ENCODE measurements at regions not wholly inside any gene's neighbourhood (a gene's known extent, or its start where the extent isn't known, plus 50 kb on each side); places are given as distances from the start of the nearest gene placed in this dataset.

- no peak for DNase-seq
- intact Hi-C loops (cut with DNase I), result no loop called here
- Histone ChIP-seq H3K4me3 (no peak overlapping the region), H3K27ac (no peak overlapping the region), H3K27me3 (peaks cover 18% of the 10 kb centered on the region), H3K4me1 (no peaks in the 10 kb centered on the region), H3K36me3 (no peaks in the 10 kb centered on the region), H3K9me3 (no peaks in the 10 kb centered on the region)
- no peak for ATAC-seq
- no peak for TF ChIP-seq CTCF (IDR thresholded peaks at IDR 0.05)
Observed at GRCh38 chr22:22346401-22347107, 102.0 kb downstream of the VPREB1 start.

- H3K4me3 ChIP-seq, result no peak overlapping the region
- ATAC-seq (no peak), DNase-seq (no peak)
- H3K4me1 ChIP-seq, result no peaks in the 10 kb centered on the region
- TF ChIP-seq CTCF (IDR thresholded peaks at IDR 0.05), result no peak
- no peak overlapping the region for H3K27ac ChIP-seq
- H3K27me3 ChIP-seq, result peaks cover 18% of the 10 kb centered on the region
- H3K9me3 ChIP-seq, result no peaks in the 10 kb centered on the region
- H3K36me3 ChIP-seq, result no peaks in the 10 kb centered on the region
- intact Hi-C loops (cut with DNase I), result no loop called here
Observed at GRCh38 chr22:22348127-22348814, 103.7 kb downstream of the VPREB1 start.

- no peak overlapping the region for H3K4me3 ChIP-seq
- peaks cover 18% of the 10 kb centered on the region for H3K27me3 ChIP-seq
- no peak overlapping the region for H3K27ac ChIP-seq
- H3K4me1 ChIP-seq, result no peaks in the 10 kb centered on the region
- H3K36me3 ChIP-seq, result no peaks in the 10 kb centered on the region
- H3K9me3 ChIP-seq, result no peaks in the 10 kb centered on the region
- ATAC-seq, result no peak
- no peak for TF ChIP-seq CTCF (IDR thresholded peaks at IDR 0.05)
- intact Hi-C loops (cut with DNase I), result no loop called here
- no peak for DNase-seq
Observed at GRCh38 chr22:22348815-22349454, 104.3 kb downstream of the VPREB1 start.

GRCh38 chr22:22349455-22349836, 104.9 kb downstream of the VPREB1 start:
- DNase-seq (no peak), ATAC-seq (no peak)
- H3K27me3 ChIP-seq, result peaks cover 18% of the 10 kb centered on the region
- no peak overlapping the region for H3K27ac ChIP-seq
- intact Hi-C loops (cut with DNase I), result no loop called here
- H3K4me3 ChIP-seq, result no peak overlapping the region
- no peaks in the 10 kb centered on the region for H3K9me3 ChIP-seq
- H3K4me1 ChIP-seq, result no peaks in the 10 kb centered on the region
- no peaks in the 10 kb centered on the region for H3K36me3 ChIP-seq
- TF ChIP-seq CTCF (IDR thresholded peaks at IDR 0.05), result no peak

GRCh38 chr22:22351366-22351765, 106.8 kb downstream of the VPREB1 start:
- DNase-seq, result no peak

More at GRCh38 chr22:22351366-22351765, 106.8 kb downstream of the VPREB1 start:
- H3K27ac ChIP-seq, result no peak overlapping the region
- ATAC-seq, result no peak
- H3K9me3 ChIP-seq, result no peaks in the 10 kb centered on the region
- intact Hi-C loops (cut with DNase I), result no loop called here
- no peak overlapping the region for H3K4me3 ChIP-seq
- H3K36me3 ChIP-seq, result no peaks in the 10 kb centered on the region
- no peaks in the 10 kb centered on the region for H3K4me1 ChIP-seq
- peaks cover 26% of the 10 kb centered on the region for H3K27me3 ChIP-seq
- TF ChIP-seq CTCF (IDR thresholded peaks at IDR 0.05), result no peak

All from upper lobe of right lung (tissue), 1 donor.